Psoas muscle (tissue), 7 donors: ENCODE measurements at regions not wholly inside any gene's neighbourhood (a gene's known extent, or its start where the extent isn't known, plus 50 kb on each side); places are given as distances from the start of the nearest gene placed in this dataset.

Experiments
- ATAC-seq, 4 donors: fragments of 200-7000 bp; cut with Tn5 transposase; one replicate each; pipeline ENCODE4 v1.9.1; 2020; ENCODE audit warnings: moderate library complexity in 3 of 4, mild to moderate bottlenecking in 2 of 4
- DNase-seq, 2 donors: peaks; one replicate each; pipeline ENCODE4 v3.0.0-alpha.2; 2020
- H3K27ac ChIP-seq: fragments of 200-600 bp; one replicate; pipeline ENCODE4 v1.8.0; 2022
- H3K27me3 ChIP-seq, 3 donors: fragments of 200-600 bp in 1 of 3; one replicate each; pipeline versions ENCODE4 v1.6.1 to v1.8.0; 2013 to 2022; ENCODE audit warnings: low read length in 2 of 3, mild to moderate bottlenecking in 2 of 3, moderate library complexity in 1 of 3; ENCODE audit not compliant: insufficient read depth in 3 of 3
- H3K36me3 ChIP-seq, 2 donors: fragments of 200-600 bp in 1 of 2; one replicate each; pipeline versions ENCODE4 v1.6.1 to v1.8.0; 2013 to 2022; ENCODE audit warnings: low read depth in 1 of 2, mild to moderate bottlenecking in 1 of 2, moderate library complexity in 1 of 2; ENCODE audit not compliant: insufficient read depth in 1 of 2
- H3K4me1 ChIP-seq: fragments of 200-600 bp; one replicate; pipeline ENCODE4 v1.8.0; 2022
- H3K4me3 ChIP-seq: fragments of 200-600 bp; one replicate; pipeline ENCODE4 v1.8.0; 2022; ENCODE audit warnings: mild to moderate bottlenecking
- H3K9me3 ChIP-seq: fragments of 200-600 bp; one replicate; pipeline ENCODE4 v1.8.0; 2022
- WGBS, 3 donors: extraction: QIAGEN DNeasy Blood & Tissue Kit; methylation state at CpG; one replicate each; pipeline versions ENCODE4 v1.1.6 to v1.1.7; 2013; 5-methylcytosine and 5-hydroxymethylcytosine counted together
- intact Hi-C, 2 donors: fragments of 100-400 bp; cut with DNase I; formaldehyde crosslinking; loops; one replicate each; pipeline versions ENCODE4 v1.11.0 to v1.14.2; 2022
- TF ChIP-seq, protein P1 (sequence below): fragments of 200-600 bp; IDR thresholded peaks from one replicate; pipeline ENCODE4 v1.8.0; 2022; ENCODE audit warnings: antibody characterized with exemption
- donor health status: healthy with polysubstance abuse.
- donor health status: DM: no; HTN: no; CAD: no; lungs with moderate emphysema.
- donor health status: Bipolar disorder and iron deficiency.
- donor health status: healthy.
- donor health status: DM: yes; HTN: yes; CAD: no.
- donor health status: DM: no; HTN: no; CAD: no.
- donor health status: DM: yes; HTN: yes; CAD: no.

DNA sequence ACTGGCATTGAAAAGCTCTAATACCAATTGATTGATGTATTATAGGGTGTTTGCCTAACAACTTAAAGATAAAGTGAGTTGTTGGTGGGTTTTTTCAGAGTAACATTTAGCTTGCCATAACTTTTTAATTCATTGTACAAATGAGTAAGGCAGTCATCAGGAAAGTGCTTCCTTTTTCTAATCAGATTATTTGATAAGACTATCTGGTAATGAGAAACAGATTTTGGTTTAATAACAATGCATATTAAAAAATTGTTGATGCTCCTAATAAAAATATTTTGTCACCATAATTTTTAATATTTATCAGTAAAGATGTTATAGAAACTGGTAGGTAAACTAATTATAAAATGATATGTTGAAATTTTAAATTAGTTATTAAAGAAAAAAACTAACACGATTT, 51.3 kb downstream of the BLTP1 start:
- DNase-seq (no peak), ATAC-seq (no peak)
- no peaks in the 10 kb centered on the region for H3K27me3 ChIP-seq
- TF ChIP-seq, protein P1, sequence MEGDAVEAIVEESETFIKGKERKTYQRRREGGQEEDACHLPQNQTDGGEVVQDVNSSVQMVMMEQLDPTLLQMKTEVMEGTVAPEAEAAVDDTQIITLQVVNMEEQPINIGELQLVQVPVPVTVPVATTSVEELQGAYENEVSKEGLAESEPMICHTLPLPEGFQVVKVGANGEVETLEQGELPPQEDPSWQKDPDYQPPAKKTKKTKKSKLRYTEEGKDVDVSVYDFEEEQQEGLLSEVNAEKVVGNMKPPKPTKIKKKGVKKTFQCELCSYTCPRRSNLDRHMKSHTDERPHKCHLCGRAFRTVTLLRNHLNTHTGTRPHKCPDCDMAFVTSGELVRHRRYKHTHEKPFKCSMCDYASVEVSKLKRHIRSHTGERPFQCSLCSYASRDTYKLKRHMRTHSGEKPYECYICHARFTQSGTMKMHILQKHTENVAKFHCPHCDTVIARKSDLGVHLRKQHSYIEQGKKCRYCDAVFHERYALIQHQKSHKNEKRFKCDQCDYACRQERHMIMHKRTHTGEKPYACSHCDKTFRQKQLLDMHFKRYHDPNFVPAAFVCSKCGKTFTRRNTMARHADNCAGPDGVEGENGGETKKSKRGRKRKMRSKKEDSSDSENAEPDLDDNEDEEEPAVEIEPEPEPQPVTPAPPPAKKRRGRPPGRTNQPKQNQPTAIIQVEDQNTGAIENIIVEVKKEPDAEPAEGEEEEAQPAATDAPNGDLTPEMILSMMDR: no peak
- no peaks in the 10 kb centered on the region for H3K9me3 ChIP-seq
- no peaks in the 10 kb centered on the region for H3K4me1 ChIP-seq
- H3K36me3 ChIP-seq: peaks cover 0 to 93% of the 10 kb centered on the region in 2 donors
- 95 to 99% (median 95%) methylated on average over 1 of the region's 1 CpG for WGBS, 3 donors
- intact Hi-C loops: no loop called here
- no peak overlapping the region for H3K27ac ChIP-seq
- no peak overlapping the region for H3K4me3 ChIP-seq

DNA sequence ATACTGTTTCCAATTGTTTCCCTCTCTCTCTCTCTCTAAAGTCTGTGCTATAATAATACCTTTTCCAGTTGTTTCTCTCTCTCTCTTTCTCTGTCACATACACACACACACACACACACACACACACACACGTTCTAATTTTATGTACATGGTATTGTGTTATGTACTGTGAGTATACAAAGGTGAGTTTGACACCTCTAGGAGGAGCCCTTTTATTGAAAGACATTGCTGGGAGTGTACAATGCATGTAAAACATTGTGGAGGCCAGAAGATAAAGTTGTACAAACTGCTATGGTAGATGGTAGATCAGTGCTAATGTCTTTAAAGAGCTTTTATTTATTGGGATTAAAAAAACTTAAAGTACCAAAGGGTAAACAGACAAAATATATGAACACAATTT, 53.6 kb downstream of the BLTP1 start:
- no peaks in the 10 kb centered on the region for H3K27me3 ChIP-seq
- intact Hi-C loops: no loop called here
- 50 to 76% (median 66%) methylated on average over 1 of the region's 1 CpG for WGBS, 3 donors
- no peak for DNase-seq
- no peak for ATAC-seq
- no peaks in the 10 kb centered on the region for H3K4me1 ChIP-seq
- no peak overlapping the region for H3K27ac ChIP-seq
- TF ChIP-seq, protein P1: no peak
- H3K36me3 ChIP-seq: peaks cover 0 to 93% of the 10 kb centered on the region in 2 donors
- H3K4me3 ChIP-seq: no peak overlapping the region
- no peaks in the 10 kb centered on the region for H3K9me3 ChIP-seq

DNA sequence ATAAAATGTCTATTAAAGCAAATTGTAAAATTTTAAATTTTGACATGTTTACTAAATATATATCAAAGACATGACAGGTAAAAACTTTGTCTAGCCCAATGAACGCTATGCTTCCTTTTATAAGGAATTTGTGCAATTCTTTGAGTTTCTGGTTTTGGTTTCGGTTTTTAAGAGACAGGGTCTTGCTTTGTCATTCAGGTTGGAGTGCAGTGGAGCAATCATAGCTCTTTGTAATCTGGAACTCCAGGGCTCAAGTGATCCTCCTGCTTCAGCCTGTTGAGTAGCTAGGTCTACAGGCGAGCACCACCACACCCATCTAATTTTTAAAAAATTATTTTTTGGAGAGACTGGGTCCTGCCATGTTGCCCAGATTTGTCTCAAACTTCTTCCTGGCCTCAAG, 60.7 kb downstream of the BLTP1 start:
- intact Hi-C loops: no loop called here
- TF ChIP-seq, protein P1: no peak
- H3K4me3 ChIP-seq: no peak overlapping the region
- no peaks in the 10 kb centered on the region for H3K27me3 ChIP-seq
- H3K27ac ChIP-seq: no peak overlapping the region
- H3K9me3 ChIP-seq: no peaks in the 10 kb centered on the region
- WGBS, 3 donors: 93 to 97% (median 97%) methylated on average over 3 of the region's 3 CpGs
- ATAC-seq (no peak), DNase-seq (no peak)
- H3K4me1 ChIP-seq: no peaks in the 10 kb centered on the region
- H3K36me3 ChIP-seq: peaks cover 0 to 64% of the 10 kb centered on the region in 2 donors

DNA sequence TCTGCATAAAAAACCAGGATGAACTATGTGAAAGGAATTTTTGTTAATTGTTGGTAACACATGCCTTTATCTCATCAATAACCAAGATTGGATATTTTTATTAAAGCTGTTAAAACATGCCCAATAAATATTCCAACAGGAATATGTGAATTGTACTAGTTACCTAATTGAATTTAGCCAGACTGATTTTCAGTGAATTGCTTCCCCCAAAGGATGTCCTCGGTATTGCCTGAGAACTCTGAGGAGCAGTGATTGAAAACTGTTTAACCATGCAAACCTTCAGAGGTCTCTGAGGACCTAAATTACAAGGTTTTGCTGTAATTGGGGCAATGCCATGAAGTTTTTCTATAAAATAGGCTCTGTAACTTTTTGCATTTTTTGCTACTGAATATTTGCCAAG, 66.6 kb downstream of the BLTP1 start:
- ATAC-seq: no peak
- WGBS, 3 donors: 42 to 68% (median 45%) methylated on average over 1 of the region's 1 CpG
- H3K4me1 ChIP-seq: no peaks in the 10 kb centered on the region

DNA sequence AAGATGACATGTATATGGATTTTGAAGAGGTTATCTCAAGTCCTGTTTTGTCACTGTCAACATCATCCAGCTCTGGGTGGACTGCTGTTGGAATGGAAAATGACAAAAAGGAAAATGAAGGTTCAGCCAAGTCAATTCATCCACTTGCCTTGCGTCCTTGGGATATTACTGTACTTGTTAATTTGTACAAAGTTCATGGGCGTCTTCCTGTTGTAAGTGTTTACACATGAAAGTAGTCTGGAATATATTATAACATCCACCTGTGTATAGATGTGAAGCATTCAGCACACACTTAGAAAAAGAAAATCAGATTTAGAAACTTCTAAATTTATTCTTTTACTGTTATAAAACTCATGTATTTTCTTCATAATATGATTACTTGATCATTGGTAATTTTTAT, 67.2 kb downstream of the BLTP1 start:
- DNase-seq (no peak), ATAC-seq (no peak)
- H3K27ac ChIP-seq: no peak overlapping the region
- TF ChIP-seq, protein P1: no peak
- no peaks in the 10 kb centered on the region for H3K4me1 ChIP-seq
- H3K4me3 ChIP-seq: no peak overlapping the region
- intact Hi-C loops: no loop called here
- H3K36me3 ChIP-seq: peaks cover 0 to 51% of the 10 kb centered on the region in 2 donors
- H3K9me3 ChIP-seq: no peaks in the 10 kb centered on the region
- WGBS, 3 donors: 88 to 93% (median 90%) methylated on average over 2 of the region's 2 CpGs
- no peaks in the 10 kb centered on the region for H3K27me3 ChIP-seq

More for the DNA sequence above, 66.6 kb downstream of the BLTP1 start:
- TF ChIP-seq, protein P1: peak; percentile 26
- intact Hi-C loops: no loop called here
- Histone ChIP-seq H3K9me3 (no peaks in the 10 kb centered on the region), H3K27me3 (no peaks in the 10 kb centered on the region), H3K36me3 (peaks cover 0 to 52% of the 10 kb centered on the region in 2 donors), H3K4me3 (no peak overlapping the region), H3K27ac (no peak overlapping the region)
- DNase-seq: no peak
